ENCODE measurements at regions not wholly inside any gene's neighbourhood (a gene's known extent, or its start where the extent isn't known, plus 50 kb on each side); places are given as distances from the start of the nearest gene placed in this dataset.
A peak's percentile ranks its signal among the peaks of the same experiment; 100 is the strongest.
"Not testable (repeated sequence)": the region's sequence is repeated elsewhere in the genome, so short reads cannot be mapped to it uniquely, and the experiment has no call there.

DNA sequence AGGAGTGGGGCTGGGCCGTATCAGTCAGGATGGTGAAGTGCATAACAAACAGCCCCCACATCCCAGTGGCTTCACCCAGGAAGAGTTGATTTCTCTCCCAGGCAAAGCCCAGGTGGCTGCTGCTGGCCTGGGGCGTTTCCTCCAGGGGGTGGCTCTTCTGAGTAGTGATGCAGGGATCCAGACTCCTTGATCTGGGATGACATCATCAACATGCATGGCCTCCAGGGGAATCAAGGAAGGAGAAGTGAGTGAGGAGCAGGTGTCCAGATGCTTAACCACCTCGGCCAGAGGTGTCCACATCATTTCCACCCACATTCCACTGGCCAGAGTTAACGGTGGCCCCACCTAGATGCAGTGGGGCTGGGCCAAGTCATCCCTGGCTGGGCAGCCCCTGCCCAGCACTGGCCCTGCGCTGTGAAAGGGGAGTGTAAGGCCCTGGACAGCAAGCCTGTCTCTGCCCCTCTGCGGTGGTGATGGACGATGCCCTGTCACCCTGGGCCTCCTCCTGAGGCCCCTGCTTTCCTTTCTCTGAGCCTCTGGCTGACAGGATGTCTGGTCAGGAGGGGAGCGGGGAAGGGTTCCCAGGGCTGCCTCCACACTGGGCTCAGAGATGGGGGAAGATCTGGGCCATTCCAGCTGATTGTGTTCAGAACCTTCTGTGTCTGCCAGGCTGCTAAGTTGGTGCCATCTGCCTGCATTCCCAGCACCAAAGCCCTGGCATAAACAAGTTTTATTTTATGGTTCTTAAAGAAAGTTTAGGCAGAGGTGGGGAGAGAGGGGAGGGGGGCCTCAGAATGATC lies 598.2 kb downstream of the MATN1 start:
- DNase-seq (ENCODE audit: low read depth in 2 of 3, low spot score in 2 of 3) = no peak

DNA sequence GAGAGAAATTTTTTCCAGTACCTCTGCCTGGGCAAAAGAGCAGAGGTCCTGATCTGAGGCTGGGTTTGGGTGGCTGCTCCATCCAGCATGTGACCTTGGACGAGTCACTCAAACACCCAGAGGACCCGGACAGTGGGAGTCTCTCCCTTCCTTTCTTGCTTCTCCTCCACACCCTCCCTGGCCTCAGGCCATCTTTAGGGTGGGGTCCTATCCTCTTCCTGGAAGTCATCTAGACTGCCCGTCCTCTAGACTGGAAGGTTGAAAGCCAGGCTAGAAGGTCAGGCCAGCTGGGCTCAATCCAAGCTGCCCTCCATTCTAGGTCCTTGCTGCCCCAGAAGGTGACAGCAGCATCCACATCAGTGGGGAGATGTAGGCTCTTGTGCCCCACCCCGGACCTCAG lies 599.5 kb downstream of the MATN1 start:
- DNase-seq (ENCODE audit: low read depth in 2 of 3, low spot score in 2 of 3) = no peak

DNA sequence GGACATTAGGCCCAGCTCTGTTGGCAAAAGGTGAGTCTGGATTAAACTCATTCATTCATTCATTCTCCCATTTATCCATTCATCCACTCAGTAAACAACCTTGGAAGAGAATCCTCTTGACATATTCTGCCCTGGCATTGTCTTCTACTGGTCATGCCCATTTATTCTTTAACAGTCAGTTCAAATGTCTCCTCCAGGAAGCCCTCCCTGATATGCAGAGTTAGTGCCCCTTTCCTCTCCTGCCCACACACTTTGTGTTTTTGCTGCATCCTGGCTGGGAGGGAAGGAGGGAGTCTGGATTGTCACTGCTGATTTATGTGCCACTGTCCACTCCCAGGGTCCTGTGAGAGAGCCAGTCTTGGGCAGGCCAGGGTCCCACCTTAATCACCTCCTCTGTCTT lies 600.3 kb downstream of the MATN1 start:
- no peak for DNase-seq (ENCODE audit: low read depth in 2 of 3, low spot score in 2 of 3)

DNA sequence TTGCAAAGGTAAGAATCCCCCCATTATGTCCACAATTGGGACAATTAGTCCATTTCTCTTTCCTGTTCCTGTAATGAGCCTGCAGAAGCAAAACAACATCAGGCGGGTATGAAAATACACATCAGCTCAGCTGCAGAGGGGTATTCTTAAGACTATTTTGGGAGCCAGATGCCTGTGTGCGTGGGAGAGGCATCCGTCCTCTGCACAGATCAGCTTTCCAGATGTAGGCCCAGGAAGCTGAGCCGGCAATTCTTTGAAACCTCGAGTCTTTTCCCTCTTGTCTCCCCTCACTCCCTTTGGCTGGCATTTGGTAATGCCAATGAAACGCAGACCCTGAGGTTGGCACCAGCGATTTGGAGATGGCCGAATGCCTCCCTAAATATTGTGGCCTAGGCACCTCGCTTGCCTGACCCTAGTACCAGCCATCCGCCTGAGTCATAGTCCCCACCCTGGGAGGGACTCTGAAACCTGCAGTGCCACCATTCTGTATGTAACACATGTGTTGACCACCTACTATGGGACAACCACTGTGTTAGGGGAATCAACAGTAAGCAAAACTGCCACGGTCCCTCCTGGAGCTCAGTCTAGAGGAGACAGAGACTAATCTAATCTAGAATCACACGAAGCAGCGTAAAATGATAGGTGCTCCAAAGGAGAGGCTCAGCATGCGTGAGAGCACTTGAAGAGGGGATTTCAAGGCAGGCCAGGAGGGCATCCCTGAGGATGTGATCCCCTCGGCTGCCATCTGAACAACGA lies 603.0 kb downstream of the MATN1 start:
- DNase-seq (ENCODE audit: low read depth in 2 of 3, low spot score in 2 of 3) = no peak

- DNase-seq (ENCODE audit: low read depth in 2 of 3, low spot score in 2 of 3) = no peak
Measured at GRCh38 chr1:30117685-30118084, 605.7 kb downstream of the MATN1 start.

GRCh38 chr1:30111431-30111830 lies 612.0 kb downstream of the MATN1 start:
- DNase-seq (ENCODE audit: low read depth in 2 of 3, low spot score in 2 of 3) = peak in 1 of 3 donors; percentile 50

DNA sequence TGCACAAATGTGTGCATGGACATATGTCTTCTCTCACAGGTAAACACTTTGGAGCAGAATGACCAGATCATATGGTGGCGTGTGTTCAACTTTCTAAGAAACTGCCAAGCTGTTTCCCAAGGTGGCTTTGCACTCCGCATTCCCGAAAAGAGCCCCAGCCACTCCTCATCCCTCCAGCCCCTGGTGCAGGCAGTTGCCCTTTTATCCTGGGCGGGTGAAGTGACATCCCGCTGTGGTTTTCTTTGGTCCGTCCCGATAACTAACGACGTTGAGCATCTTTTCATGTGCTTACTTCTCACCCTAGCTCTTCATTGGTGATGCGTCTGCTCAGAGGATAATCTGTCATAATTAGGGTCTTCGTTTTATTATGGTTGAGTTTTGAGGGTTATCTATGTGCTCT lies 612.5 kb downstream of the MATN1 start:
- no peak for DNase-seq (ENCODE audit: low read depth in 2 of 3, low spot score in 2 of 3)

GRCh38 chr1:30109853-30110252 lies 613.5 kb downstream of the MATN1 start:
- no peak for DNase-seq (ENCODE audit: low read depth in 2 of 3, low spot score in 2 of 3)

- peak in 1 of 3 donors; percentile 30 for DNase-seq (ENCODE audit: low read depth in 2 of 3, low spot score in 2 of 3)
Measured at GRCh38 chr1:30108186-30108585, 615.2 kb downstream of the MATN1 start.

GRCh38 chr1:30106125-30106524 lies 617.3 kb downstream of the MATN1 start:
- DNase-seq (ENCODE audit: low read depth in 2 of 3, low spot score in 2 of 3) = peak in 1 of 3 donors; percentile 31

- no peak for DNase-seq (ENCODE audit: low read depth in 2 of 3, low spot score in 2 of 3)
Measured at GRCh38 chr1:30104551-30104950, 618.8 kb downstream of the MATN1 start.

DNA sequence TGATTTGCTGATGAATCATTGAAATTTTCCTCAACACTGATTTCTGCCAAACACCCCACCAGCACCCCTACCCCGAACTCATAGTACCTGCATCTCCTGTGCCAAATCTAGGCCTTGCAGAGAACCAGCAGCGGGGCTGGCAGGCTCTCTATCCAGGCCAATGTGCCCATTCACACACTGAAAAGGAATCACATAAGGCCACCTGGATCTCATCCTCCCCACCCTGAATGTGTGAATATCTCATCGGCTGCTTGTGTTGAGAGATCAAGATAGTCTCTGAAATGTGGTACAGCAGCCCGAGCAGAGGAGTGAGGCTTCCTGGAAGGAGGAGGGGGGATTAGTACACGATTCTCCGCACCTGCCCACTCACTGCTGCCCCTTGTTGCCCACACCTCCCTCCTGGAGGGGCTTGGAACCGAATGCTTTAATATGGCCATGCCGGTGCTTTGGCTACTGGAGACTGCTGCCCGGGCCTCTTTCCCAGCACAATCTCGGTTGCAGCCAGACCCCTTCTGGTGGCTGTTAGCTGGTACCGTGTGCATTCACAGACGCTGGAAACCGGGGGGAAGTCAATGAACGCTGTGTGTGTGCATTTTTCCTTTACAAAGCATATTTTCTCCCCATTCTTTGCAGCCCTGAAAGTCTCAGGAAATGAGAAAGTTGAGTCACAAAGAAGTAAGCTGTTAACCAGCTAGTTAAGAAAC lies 619.5 kb downstream of the MATN1 start:
- DNase-seq (ENCODE audit: low read depth in 2 of 3, low spot score in 2 of 3) = no peak

- DNase-seq (ENCODE audit: low read depth in 2 of 3, low spot score in 2 of 3) = no peak
Measured at GRCh38 chr1:30102605-30103004, 620.8 kb downstream of the MATN1 start.

DNA sequence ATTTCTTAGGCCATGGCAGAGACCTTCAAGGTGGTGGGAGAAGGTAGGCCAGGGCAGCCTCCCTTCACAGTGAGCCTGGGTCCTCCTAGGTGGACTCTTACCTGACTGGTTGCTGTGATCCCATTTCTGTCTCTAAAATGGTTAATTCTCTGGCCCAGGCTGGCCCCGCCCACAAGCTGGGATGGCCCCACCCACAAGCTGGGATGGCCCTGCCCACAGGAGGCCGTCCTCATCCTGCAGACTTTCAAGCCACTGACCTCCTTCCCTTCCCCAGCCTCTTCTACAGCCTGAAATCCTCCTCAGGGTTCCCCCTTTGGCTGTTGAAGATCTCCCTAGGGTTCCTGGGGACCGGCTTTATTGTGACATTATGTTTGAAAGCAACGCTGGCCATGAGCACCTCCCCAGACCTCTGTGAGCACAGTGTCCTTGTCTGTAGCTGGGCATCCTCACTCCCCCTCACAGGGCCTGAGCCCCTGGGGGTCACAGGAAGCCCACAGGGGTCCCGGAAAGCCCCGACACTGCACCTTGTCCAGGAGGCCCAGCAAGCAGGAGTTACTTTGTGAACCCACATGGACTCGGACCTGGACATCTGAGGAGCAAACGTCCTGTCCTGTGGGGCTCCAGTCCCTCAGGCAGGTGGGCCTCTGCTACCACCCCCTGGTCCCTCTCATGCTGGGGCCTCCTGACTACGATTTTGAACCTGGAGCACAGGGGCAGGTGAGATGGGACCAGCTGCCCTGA lies 621.7 kb downstream of the MATN1 start:
- DNase-seq (ENCODE audit: low read depth in 2 of 3, low spot score in 2 of 3) = no peak

- no peak for DNase-seq (ENCODE audit: low read depth in 2 of 3, low spot score in 2 of 3)
Measured at GRCh38 chr1:30101016-30101415, 622.4 kb downstream of the MATN1 start.

- no peak for DNase-seq (ENCODE audit: low read depth in 2 of 3, low spot score in 2 of 3)
Measured at GRCh38 chr1:30100524-30100862, 622.9 kb downstream of the MATN1 start.

DNA sequence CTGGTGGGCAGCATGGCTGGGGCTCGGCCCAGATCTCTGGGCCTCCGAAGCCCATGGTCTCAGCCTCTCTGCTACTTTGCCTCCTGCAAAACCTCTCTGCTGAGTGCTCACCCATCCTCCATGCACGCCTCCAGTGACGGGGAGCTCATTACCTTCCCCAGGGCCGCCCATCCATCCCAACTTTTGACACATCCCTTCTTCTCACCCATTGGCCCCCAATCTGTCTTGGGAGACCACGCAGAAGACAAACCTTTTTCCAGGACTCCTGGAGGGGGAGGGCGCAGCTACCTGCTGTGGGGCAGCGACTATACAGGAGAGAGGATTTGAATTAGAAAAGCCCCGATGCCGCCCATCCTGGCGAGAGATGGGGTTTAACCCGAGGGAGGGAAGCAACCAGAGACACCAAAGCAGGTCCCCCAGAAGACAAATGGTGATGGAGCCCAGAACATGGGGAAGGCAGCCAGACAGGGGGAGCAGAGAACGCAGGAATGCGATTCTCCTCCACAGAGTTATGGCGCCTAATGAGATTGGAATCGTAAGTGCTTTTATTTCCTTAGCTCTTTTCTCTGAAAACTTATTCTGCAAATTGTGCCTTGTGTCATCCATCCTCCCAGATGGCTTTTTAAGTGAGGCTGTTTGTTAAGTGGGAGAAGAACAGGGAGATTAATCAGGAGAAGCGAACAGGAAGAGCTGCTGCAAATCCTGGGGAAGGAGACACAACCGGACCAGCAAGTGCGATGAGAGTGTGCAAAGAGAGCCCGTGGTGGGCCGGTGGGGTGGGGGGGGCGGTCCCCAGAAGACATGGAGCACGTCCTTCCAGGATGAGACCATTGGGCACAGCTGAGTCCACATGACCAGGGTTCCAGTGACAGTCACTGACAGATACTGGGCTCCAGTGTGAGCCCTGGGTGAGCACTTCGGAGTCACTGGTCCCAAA lies 623.5 kb downstream of the MATN1 start:
- DNase-seq (ENCODE audit: low read depth in 2 of 3, low spot score in 2 of 3) = no peak

DNA sequence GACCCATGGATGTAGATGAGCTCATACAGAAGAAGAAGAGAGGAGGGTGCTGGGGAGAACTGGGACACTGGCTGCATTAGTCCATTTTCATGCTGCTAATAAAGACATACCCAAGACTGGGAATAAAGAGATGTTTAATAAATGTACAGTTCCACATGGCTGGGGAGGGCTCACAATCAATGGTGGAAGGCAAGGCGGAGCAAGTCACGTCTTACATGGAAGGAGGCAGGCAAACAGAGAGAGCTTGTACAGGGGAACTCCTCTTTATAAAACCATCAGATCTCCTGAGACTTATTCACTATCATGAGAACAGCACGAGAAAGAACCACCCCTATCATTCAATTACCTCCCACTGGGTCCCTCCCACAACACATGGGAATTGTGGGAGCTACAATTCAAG lies 625.5 kb downstream of the MATN1 start:
- not testable (repeated sequence) for DNase-seq (ENCODE audit: low read depth in 2 of 3, low spot score in 2 of 3)

DNA sequence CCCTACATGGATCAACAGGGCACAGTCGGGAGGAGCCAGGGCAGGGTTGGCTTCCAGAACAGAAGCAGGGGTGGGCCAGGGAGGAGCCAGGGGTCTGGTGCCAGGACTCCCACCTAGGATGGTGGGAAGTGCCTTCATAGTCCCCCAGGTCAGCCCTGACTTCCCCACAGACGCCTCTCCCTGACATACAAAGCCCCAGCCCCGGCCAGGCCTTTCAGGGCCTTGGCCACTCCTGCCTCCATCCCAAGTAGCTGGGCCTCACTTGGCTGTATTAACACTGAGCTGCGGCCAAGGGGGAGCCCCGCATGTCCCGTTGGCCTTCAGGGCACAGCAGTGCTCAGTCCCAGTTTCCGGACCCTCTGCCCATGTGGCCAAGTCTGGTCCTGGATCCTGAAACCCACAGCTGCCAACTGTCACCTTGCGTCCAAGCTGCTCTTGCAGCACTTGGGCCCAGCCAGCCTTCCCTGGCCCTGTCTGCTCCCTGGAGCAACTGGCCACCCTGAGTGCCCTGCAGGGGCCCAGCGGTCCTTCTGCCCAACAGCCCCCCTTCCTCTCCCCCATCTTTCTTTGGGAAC lies 627.8 kb downstream of the MATN1 start:
- DNase-seq (ENCODE audit: low read depth in 2 of 3, low spot score in 2 of 3) = no peak

GRCh38 chr1:30095051-30095450 lies 628.3 kb downstream of the MATN1 start:
- DNase-seq (ENCODE audit: low read depth in 2 of 3, low spot score in 2 of 3) = no peak
